ENCODE measurements at regions not wholly inside any gene's neighbourhood (a gene's known extent, or its start where the extent isn't known, plus 50 kb on each side); places are given as distances from the start of the nearest gene placed in this dataset.

- CTCF ChIA-PET, result no interaction called here
- H3K27ac ChIP-seq, result no peak overlapping the region
- DNase-seq (ENCODE audit: low spot score), result no peak
- POLR2A ChIA-PET (ENCODE audit: low non-redundant PET), result no interaction called here
- TF ChIP-seq, protein P1, sequence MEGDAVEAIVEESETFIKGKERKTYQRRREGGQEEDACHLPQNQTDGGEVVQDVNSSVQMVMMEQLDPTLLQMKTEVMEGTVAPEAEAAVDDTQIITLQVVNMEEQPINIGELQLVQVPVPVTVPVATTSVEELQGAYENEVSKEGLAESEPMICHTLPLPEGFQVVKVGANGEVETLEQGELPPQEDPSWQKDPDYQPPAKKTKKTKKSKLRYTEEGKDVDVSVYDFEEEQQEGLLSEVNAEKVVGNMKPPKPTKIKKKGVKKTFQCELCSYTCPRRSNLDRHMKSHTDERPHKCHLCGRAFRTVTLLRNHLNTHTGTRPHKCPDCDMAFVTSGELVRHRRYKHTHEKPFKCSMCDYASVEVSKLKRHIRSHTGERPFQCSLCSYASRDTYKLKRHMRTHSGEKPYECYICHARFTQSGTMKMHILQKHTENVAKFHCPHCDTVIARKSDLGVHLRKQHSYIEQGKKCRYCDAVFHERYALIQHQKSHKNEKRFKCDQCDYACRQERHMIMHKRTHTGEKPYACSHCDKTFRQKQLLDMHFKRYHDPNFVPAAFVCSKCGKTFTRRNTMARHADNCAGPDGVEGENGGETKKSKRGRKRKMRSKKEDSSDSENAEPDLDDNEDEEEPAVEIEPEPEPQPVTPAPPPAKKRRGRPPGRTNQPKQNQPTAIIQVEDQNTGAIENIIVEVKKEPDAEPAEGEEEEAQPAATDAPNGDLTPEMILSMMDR (conservative IDR thresholded peaks at IDR 0.05; ENCODE audit: low read depth), result no peak
These were observed 195.8 kb downstream of the RAP2A start for GRCh38 chr13:97629601-97630272.

DNA sequence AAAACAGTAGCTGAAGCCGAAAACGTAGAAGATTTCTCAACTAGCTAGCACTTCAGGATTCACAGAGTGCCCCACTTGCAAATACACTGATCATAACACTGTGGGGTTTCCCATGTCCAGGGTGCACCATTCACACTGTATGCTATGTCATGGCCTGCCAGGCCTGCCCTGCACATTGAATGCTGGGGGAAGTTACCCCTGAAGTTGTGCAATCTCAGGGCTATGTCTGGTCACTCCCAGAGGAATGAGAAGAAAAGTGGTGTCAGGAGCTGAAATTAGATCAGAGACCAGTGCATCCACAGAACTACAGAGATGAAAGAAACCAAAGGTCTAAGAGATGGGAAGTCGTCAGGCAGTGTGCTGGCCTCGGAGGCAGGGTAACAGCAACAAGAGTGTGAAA, 196.8 kb downstream of the RAP2A start:
- no peak for DNase-seq (ENCODE audit: low spot score)
- TF ChIP-seq, protein P1 (conservative IDR thresholded peaks at IDR 0.05; ENCODE audit: low read depth), result no peak
- H3K27ac ChIP-seq, result no peak overlapping the region
- ChIA-PET CTCF (no interaction called here), POLR2A (ENCODE audit: low non-redundant PET) (no interaction called here)

DNA sequence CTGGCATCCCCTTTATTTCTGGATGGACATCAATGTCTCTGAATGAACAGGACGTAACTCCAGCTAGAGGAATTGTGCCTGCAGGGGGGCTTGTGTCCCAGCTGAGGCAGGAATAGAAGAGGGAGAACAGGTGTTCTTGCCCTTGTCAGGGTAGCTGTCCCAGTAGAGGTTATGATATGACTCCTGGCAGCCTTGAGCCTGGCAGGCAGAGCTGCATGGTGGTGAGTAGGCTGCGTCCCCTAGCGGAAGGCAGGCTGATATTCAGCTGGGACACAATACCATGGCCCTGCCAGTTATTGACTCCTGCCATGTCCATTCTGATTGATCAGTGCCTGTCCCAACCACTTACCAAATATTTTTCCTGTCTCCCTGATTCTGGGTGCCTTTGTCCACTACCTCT, 197.2 kb downstream of the RAP2A start:
- CTCF ChIA-PET, result no interaction called here
- H3K27ac ChIP-seq, result no peak overlapping the region
- POLR2A ChIA-PET (ENCODE audit: low non-redundant PET), result no interaction called here
- DNase-seq (ENCODE audit: low spot score), result no peak
- TF ChIP-seq, protein P1 (conservative IDR thresholded peaks at IDR 0.05; ENCODE audit: low read depth), result no peak

DNA sequence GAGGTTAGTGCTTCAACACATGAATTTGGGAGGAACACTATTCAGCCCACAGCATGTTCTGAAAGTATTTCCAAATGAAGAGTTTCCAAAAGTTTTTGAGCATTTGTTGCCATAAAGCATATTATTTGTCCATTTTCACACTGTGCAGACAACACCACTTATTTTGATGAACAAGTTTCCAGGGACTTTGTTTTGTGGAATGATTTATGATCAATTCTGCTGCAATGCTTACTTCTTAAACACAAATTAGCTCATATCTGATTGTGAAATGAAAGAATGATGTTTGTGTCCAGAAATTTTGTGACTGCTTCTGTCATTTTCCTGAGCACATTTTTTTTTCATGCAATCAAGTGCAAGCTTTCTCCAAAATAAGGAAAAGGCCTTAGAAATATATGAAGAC, 205.3 kb downstream of the RAP2A start:
- POLR2A ChIA-PET (ENCODE audit: low non-redundant PET), result no interaction called here
- TF ChIP-seq, protein P1 (conservative IDR thresholded peaks at IDR 0.05; ENCODE audit: low read depth), result no peak

GRCh38 chr13:97640268-97640667, 206.3 kb downstream of the RAP2A start:
- POLR2A ChIA-PET (ENCODE audit: low non-redundant PET), result interaction anchor here (0.5 kb wide), 1 partner anchor 23 kb away, joined by 3 read pairs; no protein-coding TSS in a partner anchor
- TF ChIP-seq, protein P1 (conservative IDR thresholded peaks at IDR 0.05; ENCODE audit: low read depth), result no peak
- CTCF ChIA-PET, result interaction anchor here (0.6 kb wide), 2 partner anchors 446 to 1258 kb away, joined by 3 read pairs; no protein-coding TSS in a partner anchor
- DNase-seq (ENCODE audit: low spot score), result no peak
- H3K27ac ChIP-seq, result no peak overlapping the region

More for the DNA sequence above, 205.3 kb downstream of the RAP2A start:
- H3K27ac ChIP-seq, result no peak overlapping the region
- CTCF ChIA-PET, result interaction anchor here (0.7 kb wide), 1 partner anchor 504 kb away, joined by 5 read pairs; no protein-coding TSS in a partner anchor
- no peak for DNase-seq (ENCODE audit: low spot score)

DNA sequence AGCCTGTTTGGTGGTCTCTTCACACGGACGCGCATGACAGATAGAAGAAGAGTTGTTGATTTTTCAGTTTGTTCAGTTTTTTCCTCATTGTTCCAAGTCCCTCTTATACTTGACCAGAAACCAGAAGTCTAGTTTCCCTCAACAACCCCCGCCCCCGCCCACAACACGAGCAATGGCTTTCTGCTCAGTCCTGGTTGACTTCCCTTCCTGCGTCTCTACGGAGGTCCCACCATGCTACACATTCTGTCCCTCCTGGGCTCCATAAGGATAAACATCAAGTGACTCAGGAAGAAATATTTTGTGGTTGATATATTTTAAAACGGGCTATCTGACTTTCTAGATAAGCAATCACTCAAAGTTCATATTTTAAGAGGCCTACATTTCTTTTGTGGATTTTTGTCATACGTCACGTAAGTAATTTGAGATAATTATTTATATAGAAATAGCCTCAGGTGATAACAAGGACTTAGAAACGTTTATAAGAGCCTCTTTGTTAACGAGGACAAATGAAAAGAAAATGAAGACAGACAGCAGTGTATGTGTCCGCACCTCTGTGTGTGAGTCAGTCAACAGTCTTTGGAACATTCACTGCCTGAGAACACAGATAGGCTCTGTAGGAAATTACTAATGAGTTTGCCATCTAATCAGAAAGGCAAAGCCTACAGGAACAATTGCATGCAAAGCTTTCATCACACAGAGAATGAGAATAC, 214.4 kb downstream of the RAP2A start:
- ChIA-PET CTCF (no interaction called here), POLR2A (ENCODE audit: low non-redundant PET) (no interaction called here)
- TF ChIP-seq, protein P1 (conservative IDR thresholded peaks at IDR 0.05; ENCODE audit: low read depth), result no peak
- DNase-seq (ENCODE audit: low spot score), result no peak
- H3K27ac ChIP-seq, result no peak overlapping the region

Data from RWPE1 (cell line).